ENCODE measurements at regions not wholly inside any gene's neighbourhood (a gene's known extent, or its start where the extent isn't known, plus 50 kb on each side); places are given as distances from the start of the nearest gene placed in this dataset.

- Mint-ChIP-seq H3K4me1 (ENCODE audit: low read depth, unreplicated experiment) (no peaks in the 10 kb centered on the region), H3K4me3 (ENCODE audit: unreplicated experiment) (no peak overlapping the region), H3K9me3 (ENCODE audit: unreplicated experiment) (peaks cover 1% of the 10 kb centered on the region), H3K27me3 (ENCODE audit: unreplicated experiment) (no peaks in the 10 kb centered on the region), H3K27ac (ENCODE audit: unreplicated experiment) (no peak overlapping the region), H3K36me3 (ENCODE audit: unreplicated experiment) (no peaks in the 10 kb centered on the region)
- no peak for DNase-seq
- TF ChIP-seq CTCF (IDR thresholded peaks at IDR 0.05; ENCODE audit: partially characterized antibody, unreplicated experiment), result no peak
Measured at GRCh38 chr4:14850455-14851097, 151.7 kb upstream of the CPEB2 start.

- Mint-ChIP-seq H3K4me3 (ENCODE audit: unreplicated experiment) (no peak overlapping the region), H3K36me3 (ENCODE audit: unreplicated experiment) (no peaks in the 10 kb centered on the region), H3K4me1 (ENCODE audit: low read depth, unreplicated experiment) (no peaks in the 10 kb centered on the region), H3K9me3 (ENCODE audit: unreplicated experiment) (peaks cover 1% of the 10 kb centered on the region), H3K27ac (ENCODE audit: unreplicated experiment) (no peak overlapping the region), H3K27me3 (ENCODE audit: unreplicated experiment) (no peaks in the 10 kb centered on the region)
- DNase-seq, result no peak
- TF ChIP-seq CTCF (IDR thresholded peaks at IDR 0.05; ENCODE audit: partially characterized antibody, unreplicated experiment), result no peak
Measured at GRCh38 chr4:14853176-14853943, 148.9 kb upstream of the CPEB2 start.

- DNase-seq, result no peak
Measured at GRCh38 chr4:14855719-14856061, 146.6 kb upstream of the CPEB2 start.

GRCh38 chr4:14856062-14856933 lies 146.0 kb upstream of the CPEB2 start:
- Mint-ChIP-seq H3K4me3 (ENCODE audit: unreplicated experiment) (no peak overlapping the region), H3K27me3 (ENCODE audit: unreplicated experiment) (no peaks in the 10 kb centered on the region), H3K27ac (ENCODE audit: unreplicated experiment) (no peak overlapping the region), H3K4me1 (ENCODE audit: low read depth, unreplicated experiment) (no peaks in the 10 kb centered on the region), H3K9me3 (ENCODE audit: unreplicated experiment) (peaks cover 1% of the 10 kb centered on the region), H3K36me3 (ENCODE audit: unreplicated experiment) (no peaks in the 10 kb centered on the region)
- DNase-seq, result no peak
- no peak for TF ChIP-seq CTCF (IDR thresholded peaks at IDR 0.05; ENCODE audit: partially characterized antibody, unreplicated experiment)

More at GRCh38 chr4:14855719-14856061, 146.6 kb upstream of the CPEB2 start:
- Mint-ChIP-seq H3K4me3 (ENCODE audit: unreplicated experiment) (no peak overlapping the region), H3K9me3 (ENCODE audit: unreplicated experiment) (peaks cover 1% of the 10 kb centered on the region), H3K36me3 (ENCODE audit: unreplicated experiment) (no peaks in the 10 kb centered on the region), H3K27ac (ENCODE audit: unreplicated experiment) (no peak overlapping the region), H3K4me1 (ENCODE audit: low read depth, unreplicated experiment) (no peaks in the 10 kb centered on the region), H3K27me3 (ENCODE audit: unreplicated experiment) (no peaks in the 10 kb centered on the region)
- no peak for TF ChIP-seq CTCF (IDR thresholded peaks at IDR 0.05; ENCODE audit: partially characterized antibody, unreplicated experiment)

Measured in glutamatergic neuron (in vitro differentiated cells).